NCI-H187 treated with DMSO at 0.1 percent for 48 hours (cell line): ENCODE measurements at regions not wholly inside any gene's neighbourhood (a gene's known extent, or its start where the extent isn't known, plus 50 kb on each side); places are given as distances from the start of the nearest gene placed in this dataset.

Source experiments
- DNase-seq: peaks from one replicate; lab custom pipeline; 2025; lab: John Stamatoyannopoulos, UW

DNA sequence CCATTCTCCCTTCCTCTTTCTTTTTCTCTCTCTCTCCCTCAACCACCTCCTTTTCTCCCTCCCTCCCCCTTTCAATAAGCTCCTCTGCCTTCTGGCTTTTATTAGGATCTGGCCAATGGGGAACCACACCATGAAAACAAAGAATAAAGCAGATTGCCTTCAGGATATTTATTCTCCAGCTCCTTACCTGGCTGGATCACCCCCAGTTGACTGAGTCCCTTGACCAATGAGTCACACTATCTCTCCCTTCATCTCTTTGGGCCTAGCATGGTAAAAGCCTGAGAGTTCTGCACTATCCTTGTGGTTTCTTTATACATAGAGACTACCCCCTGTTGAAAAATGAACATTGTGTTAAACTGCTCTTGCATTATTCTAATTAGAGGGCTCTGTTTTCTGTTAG is 476.8 kb downstream of the EPHA7 start:
- no peak for DNase-seq

DNA sequence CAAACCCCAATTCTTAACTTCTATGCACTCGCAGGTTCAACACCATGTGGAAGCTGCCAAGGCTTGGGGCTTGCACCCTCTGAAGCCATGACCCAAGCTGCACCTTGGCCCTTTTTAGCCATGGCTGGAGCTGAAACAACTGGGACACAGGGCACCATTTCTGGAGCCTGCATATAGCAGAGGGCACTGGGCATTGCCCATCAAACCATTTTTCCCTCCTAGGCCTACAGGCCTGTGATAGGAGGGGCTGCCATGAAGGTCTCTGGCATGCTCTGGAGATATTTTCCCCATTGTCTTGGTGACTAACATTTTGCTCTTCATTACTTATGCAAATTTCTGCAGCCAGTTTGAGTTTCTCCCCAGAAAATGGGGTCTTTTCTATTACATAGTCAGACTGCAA is 484.7 kb downstream of the EPHA7 start:
- no peak for DNase-seq

- DNase-seq: no peak
Measured at GRCh38 chr6:92930171-92930570, 489.2 kb downstream of the EPHA7 start.

DNA sequence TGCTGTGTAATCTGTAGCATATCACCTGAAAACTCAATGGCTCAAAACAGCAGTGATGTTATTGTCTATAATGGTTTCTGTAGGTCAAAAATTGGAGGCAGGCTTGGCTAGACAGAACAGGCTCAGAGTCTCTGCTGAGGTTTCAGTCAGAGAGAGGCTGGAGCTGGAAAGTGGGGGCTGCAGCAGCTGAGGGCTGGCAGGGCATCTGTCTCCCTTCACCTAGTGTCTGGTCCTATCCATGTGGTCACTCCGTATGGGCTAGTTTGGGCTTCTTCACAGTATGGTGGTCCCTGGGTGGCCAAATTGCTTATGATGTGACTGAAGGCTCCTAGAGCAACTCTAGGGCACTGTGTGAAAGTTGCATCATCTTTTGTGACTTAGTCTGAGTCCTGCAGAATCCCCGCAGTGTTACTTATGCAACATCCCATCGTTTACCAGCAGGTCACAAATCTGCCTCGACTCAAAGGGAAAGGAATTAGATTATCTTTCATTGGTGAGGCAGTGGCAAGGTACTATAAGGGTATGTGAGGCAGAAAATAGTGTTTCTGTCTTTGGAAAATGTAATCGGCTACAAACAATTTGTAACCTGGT is 497.0 kb downstream of the EPHA7 start:
- no peak for DNase-seq

DNA sequence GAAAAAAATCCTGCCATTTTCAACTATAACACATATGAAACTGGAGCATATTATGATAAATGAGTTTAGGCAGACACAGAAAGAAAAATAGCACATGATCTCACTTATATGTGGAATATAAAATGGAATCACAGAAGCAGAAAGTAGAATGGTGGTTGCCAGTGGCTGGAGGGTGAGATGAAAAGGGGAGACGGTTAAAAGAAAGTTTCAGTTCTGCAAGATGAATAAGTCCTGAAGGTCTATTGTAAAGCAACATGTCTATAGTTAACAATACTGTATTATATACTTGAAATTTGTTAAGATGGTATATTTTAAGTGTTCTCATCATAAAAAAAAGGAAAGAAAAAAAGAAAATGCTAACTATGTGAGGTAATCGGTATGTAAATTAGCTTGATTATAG is 503.9 kb downstream of the EPHA7 start:
- no peak for DNase-seq

GRCh38 chr6:92911301-92911700 is 508.1 kb downstream of the EPHA7 start:
- DNase-seq: no peak

- no peak for DNase-seq
Measured at GRCh38 chr6:92910646-92911045, 508.7 kb downstream of the EPHA7 start.

DNA sequence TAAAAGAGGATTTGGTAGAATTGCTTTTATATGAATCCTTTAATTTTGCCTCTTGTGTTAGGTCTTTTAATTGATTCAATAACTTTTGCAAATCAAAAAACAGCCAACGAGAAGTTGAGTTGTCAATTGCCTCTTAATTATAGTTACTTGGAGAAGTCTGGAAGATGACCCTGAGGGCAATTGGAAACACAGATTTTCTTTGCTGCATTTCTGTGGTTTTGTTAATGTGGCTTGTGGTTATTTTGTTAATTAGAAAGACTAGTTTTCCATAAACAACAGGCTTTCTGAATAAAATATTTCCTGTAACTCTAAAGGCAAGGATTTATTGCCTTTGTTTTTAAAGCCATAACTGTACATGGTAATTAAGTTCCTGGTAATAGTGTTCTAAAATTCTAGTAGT is 513.0 kb downstream of the EPHA7 start:
- no peak for DNase-seq

DNA sequence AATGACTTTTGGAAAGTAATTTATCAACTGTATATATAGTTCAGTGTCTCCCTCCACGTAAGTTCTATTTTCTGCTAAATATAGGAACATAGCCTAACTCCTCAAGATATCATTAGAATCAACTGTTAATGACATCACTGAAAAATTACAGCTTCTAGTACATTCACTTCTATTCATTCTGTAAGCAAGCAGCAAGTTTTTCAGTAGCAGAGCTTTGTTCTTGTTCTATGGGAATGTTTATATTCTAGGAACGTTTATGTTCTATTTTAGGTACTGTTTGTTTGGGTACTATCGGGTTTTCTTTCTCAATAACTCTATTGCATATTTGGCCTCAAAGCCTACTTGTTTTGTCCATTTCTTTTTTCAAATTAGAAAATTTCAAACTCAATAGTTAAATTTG is 525.6 kb downstream of the EPHA7 start:
- no peak for DNase-seq

GRCh38 chr6:92892626-92893170 is 526.7 kb downstream of the EPHA7 start:
- no peak for DNase-seq

GRCh38 chr6:92888316-92888715 is 531.0 kb downstream of the EPHA7 start:
- no peak for DNase-seq

GRCh38 chr6:92887871-92888270 is 531.5 kb downstream of the EPHA7 start:
- no peak for DNase-seq

DNA sequence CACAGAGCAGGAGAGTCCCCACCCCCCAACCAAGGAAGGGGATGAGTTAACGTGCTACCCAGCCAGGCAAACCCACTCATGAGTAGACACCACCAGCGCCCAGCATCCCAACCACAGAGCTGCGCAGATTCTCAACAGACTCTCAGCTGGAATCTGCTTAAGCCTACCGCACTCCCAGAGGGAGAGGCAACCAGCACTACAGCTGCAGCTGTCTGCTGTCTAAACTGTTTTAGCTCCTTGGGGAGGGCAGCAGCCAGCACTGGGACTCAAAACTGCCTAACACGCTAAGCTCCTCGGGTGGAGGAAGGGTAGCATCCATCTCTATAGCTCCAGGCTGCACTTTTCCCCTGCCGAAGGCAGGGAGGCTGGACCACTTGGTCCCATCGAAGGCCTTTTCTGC is 539.8 kb downstream of the EPHA7 start:
- no peak for DNase-seq

DNA sequence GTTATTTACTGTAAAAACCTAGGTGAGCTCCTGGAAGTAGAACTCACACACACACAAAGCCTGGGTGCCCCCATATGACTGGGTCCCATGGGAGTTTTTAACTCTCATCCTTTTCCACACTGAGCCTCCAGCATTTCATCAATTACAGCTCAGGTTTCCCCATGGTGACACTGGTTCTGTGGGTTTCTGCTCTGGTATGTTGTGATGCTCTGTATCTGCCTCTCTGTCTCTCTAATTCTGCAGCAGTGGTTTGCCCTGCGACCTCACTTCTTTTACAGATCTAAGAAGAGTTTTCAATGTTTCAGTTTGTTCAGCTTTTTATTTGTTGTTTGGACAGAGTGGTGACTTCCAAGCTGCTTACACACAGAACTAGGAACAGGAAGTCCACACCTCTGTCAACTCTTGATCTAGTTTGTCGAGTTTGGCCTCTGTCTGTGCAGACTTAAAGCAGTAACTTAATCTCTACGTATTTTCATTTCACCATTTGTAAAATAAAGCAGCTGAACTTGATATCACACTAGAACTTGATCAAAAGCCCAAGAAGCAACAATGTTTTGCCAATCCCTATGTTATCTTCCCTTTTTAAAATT is 554.3 kb downstream of the EPHA7 start:
- DNase-seq: no peak

DNA sequence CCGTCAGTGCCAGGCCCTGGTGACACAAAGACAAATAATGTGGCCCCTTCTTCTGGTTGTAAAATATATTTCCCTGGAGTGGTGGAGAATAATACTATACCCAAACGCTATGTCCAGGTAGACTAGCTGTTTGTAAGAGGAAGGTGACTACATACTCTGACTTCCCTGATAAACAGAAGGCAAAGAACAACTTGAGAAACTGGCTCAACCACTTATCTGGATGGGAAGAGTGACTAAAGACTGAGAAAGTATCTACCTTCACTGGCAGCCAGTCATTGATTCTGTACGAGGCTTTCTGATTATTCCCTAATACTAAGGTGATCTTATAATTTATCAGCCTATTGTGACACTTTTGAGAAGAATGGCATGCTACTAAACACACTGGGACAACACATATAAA is 569.7 kb downstream of the EPHA7 start:
- DNase-seq: no peak

DNA sequence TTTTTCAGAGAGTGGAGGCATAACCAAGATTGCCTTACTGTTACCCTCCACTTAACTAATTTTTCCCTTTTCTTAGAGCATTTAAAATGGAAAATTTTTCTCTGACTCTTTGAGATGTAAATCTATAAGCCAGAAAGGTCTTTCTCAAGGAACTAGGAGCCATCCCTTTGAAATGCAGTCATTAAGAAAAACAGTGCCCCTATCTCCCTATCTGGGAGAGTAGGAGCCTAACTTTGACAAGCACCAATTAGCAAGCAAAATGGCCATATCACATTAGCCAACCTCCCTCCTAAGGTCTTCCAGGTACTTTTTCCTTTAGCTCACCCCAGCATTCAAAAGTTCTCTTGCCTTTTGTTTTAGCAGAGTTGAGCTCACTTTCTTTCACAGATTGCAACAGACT is 570.5 kb downstream of the EPHA7 start:
- no peak for DNase-seq

GRCh38 chr6:92848459-92848858 is 570.9 kb downstream of the EPHA7 start:
- DNase-seq: no peak

DNA sequence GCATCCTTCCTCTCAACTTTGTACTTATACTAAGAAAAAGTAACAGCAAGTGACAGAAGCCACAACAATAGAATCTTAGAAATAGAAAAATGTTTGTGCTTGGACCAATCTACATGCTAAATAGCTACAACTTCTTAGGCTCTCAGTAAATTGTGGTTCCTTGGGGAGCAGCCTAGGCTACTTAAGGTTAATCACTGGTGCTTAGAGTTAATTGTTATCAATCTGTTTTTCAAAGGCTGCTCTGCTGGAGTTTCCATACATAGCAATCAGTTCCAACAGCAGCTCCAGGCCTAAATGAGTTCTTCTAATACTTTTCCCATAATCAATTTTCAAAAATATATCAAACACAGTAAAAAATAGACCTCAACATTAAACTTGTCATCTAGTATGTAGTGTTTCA is 571.4 kb downstream of the EPHA7 start:
- DNase-seq: no peak

DNA sequence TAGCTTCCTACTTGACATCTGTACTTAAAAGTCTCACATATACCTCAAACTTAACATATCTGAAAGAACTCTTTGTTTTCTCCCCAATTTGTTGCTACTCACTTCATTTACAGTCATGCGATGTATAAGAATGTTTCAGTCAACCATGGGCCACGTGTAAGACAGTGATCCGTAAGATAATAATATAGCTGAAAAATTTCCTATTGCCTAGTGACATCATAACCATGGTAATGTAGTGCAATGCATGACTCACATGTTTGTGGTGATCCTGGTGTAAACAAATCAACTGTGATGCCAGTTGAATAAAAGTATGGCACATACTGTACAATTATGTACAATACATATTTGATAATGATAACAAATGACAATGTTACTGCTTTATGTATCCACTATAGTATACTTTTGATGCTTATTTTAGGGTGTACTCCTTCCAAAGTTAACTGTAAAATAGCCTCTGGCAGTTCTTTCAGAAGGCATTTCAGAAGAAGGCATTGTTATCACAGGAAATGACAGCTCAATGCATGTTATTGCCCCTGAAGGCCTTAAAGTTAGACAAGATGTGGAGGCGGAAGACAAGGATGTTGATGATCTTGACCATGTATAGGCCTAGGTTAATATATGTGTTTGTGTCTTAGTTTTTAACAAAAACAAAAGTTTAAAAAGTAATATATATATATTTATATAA is 579.0 kb downstream of the EPHA7 start:
- DNase-seq: no peak

GRCh38 chr6:92828788-92829187 is 590.6 kb downstream of the EPHA7 start:
- DNase-seq: no peak

- DNase-seq: no peak
Measured at GRCh38 chr6:92827104-92827503, 592.3 kb downstream of the EPHA7 start.

DNA sequence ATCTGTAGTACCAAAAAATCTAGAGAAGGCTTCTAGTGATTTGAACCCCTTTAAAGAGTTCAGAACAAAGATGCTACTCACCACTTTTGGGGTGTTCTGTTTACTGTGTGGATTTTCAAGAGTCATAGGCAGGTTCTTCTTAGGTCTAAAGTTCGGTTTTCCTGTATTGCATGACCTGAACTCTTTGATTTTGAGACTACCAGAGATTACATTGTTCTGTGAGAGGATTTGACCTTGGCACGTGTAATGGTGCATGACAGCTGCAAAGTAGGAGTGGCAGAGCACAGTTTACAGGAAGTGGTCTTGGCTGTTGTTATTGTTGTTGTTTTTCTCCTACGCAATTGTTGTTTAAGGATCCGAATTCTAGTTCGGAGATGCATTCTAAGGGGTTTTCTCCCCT is 592.7 kb downstream of the EPHA7 start:
- no peak for DNase-seq

DNA sequence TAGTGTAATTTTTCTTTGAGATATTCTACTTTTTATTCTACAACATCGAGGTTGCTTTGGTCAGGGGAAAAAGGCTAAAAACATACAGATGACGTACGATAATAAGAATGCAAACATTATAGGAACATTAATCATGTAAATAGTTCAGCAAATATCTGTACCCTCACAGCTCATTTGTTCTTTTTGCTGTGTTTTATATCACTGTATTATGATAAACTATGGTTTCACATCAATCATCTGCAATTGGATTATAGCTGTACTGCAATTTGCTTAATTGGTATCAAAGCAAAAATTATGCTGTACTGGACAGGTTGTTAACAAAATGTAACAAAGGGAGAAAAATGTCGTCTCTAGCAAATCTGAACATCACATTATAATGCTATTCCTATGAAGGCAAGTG is 597.1 kb downstream of the EPHA7 start:
- no peak for DNase-seq

DNA sequence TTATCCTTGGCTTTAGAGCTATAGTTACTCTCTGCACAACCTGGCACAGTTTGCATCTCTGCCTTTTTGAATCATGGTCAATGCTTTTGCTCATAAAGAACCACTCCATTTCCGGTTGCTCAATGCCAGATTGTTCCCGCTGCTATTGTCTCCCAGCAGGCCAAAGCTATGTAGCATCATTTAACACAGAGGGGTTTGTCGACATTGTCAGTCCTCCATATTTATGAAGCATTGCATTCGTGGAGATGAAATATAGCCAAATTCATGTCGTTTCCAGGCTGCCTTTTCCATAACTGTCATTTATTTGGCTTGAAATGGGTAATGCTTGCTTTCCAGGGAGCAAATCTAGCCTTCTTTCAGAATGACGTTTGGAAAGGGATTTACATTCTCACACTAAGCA is 598.8 kb downstream of the EPHA7 start:
- no peak for DNase-seq
